Stimulated activated naive CD4-positive, alpha-beta T cell treated with Interleukin-2 at 50 U/mL for 16 hours (primary cell): ENCODE measurements at regions not wholly inside any gene's neighbourhood (a gene's known extent, or its start where the extent isn't known, plus 50 kb on each side); places are given as distances from the start of the nearest gene placed in this dataset.

Experiments used
- DNase-seq: peaks from one replicate; lab custom pipeline; 2025; lab: John Stamatoyannopoulos, UW

DNA sequence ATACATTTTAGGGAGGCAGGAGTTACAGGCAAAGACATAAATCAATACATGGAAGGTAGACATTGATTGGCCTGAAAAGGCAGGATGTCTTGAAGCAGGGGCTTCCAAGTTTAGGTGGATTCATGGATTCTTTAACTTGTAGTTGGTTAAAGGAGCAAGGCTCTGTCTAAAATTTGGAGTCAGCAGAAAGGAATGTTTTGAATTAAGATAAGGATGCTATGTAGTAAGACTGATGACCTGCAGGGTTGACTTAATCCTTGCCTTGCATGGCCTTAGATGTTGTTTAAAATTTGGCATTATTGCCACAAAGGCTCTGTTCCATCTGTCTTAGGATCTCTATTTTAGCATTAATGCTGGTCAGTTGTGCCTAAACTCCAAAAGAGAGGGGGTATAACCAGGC lies 171.3 kb downstream of the C5orf15 start:
- no peak for DNase-seq

DNA sequence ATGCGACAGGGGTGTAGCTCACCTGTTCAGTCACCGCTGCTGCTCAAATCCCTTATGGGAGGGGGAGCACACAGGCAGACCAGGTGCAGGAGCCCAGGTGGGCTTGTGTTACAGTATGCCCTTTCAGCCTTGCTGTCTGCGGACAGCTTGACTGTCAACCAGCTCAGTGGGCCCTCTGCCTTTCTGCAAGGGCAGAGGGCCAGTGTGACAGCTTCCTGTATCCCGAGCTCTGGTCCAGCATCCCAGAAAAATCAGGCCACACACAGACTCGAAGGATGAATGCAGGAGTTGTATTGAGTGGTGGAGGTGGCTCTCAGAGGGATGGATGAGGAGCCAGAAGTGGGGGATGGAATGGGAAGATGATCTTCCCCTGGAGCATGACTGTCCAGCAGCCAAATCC lies 172.2 kb downstream of the C5orf15 start:
- no peak for DNase-seq

DNA sequence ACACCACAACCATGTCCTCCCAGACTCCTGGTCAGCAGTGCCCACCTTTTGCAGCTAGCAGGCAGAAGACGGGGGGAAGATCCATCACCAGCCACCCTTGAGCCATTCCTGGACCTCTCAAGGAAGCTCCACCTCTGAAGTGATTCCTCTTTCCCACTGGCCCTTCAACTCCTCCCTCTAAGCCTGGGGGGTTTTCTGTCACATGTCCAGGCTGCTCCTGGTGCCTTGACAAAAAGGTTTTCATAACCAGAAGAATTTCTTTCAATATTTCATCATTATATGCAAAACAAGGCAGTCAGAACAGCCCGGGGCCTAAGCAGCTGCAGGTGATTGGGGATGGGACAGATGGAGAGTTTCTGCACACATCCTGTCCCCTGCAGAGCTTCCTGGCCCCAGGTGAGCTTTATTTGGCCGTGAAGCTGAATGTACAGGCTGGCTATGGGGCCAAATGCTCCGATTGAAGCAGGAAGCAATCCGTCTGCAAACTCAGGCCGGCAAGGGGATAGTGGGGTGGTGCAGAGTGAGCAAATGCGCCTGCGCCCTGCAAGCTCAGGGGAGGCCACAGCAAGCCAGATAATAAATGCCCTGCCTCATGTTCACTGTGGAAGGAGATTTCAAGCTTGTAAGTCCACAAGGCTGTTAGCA lies 173.5 kb downstream of the C5orf15 start:
- DNase-seq = no peak

DNA sequence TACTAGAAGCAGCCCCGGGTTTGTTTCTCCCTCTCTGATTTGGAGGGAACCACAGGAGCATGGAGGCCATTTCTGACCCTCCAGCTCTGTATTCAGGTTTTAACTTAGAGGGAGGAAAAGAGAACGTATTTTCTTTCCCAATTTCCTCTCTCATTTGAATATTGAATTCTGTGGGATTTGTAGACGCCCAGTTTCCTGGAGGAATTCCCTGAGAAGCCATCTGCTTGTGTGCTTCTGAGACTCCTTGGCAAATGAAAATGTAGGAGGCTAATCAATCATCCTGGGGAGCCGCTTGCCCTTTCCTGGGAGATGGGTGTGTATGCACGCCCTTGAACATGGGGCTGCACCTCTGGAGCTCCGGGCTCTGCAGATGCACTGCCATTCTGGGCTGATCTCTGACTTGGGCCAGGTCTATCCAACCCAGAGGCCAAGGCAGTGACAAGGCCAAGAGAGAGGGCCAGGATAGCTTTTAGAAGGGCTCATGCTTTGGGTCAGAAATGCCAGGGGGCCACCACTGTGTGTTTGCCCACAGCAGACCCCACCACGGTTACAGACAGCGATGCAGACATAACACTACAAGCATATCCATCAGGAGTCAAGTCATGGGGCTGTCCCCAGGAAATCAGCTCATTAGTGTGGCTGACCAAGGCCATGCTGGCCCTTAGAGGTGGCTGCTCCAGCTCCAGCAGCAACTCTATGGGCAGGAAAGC lies 174.5 kb downstream of the C5orf15 start:
- no peak for DNase-seq

DNA sequence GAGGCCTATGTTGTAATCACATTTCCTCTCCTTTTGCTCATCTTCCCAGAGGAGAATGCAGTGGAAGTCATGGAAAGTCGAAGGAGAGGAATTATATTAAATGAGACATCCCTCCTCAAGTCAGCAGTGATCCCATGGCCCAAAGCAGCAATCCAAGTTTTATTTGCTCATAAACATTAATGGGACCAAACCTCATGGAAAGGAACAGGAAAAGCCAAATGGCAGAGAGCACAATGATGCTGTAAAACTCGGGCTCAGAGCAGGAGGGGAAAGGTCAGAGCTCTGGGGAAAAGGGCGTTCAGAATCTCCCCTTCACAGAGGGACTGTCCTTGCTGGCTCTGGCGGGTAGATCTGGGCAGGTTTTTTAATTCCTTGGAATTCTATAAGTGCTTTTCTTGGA lies 175.8 kb downstream of the C5orf15 start:
- no peak for DNase-seq

DNA sequence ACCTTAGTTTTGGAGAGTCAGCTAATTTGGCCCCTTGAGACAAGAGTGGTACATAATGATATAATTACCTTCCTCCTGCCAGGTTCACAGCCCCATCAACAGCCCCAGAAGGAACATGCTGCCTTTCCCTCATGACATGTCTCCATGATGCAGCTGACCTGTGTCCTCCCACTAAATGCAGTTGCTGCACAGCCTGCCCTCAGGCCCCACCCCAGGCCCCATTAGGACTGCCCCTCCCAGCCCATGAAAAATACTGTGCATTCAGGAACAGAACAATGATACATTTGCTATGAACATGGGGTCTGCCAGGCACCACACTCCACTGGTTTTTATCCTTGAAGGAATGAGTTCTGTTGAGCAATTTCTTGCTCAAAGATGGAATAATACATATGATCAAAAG lies 176.4 kb downstream of the C5orf15 start:
- no peak for DNase-seq

DNA sequence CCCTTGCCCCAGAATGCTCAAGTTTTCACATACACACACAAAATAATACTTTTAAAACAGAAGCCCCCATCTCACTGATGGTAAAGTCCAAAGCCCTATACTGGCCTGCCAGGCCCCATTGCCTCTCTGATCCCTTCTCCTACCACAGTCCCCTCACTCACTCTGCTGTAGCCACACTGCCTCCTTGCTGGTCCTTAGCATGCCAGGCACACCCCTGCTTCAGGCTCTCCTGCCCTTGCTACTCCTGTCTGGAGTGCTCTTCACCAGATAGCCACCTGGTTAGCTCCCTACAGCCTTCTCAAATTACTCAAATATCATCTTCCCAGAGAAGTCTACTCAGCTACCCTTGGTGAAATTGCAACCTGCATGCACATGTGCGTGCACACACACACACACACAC lies 177.5 kb downstream of the C5orf15 start:
- no peak for DNase-seq

DNA sequence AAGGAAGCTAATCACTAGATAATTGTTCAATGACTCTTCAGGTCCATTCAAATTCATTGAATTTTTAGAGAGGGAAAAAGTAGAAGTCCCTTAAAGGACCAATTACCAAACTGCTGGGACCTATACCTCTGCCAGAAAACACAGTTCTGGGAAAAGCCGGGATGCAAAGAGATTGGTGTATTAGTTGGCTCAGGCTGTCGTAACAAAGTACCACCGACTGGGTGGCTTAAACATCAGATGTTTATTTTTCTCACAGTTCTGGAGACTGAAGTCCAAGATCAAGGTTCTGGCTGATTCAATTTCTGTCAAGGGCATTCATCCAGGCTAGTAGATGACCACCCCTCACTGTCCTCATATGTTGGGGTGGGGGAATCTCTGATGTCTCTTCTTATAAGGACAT lies 177.1 kb upstream of the FSTL4 start:
- no peak for DNase-seq

DNA sequence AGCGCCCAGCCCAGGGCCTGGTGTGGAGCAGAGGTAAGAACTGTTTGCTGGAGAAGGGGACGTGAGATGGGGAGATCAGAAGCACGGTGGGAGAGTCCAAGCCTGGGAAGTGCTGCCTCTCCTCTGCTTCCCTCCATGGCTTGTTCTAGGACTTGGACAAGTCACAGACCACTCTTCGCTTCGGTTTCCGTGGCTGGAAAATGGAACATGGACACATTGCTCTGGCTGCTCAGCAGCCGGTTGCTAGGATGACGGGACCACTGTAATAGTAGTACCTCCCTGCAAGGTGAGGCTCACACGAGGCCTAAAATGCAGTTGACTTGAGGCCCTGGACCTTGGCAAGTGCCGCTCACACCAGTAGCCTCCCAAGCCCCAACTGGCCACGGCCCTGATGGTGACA lies 175.8 kb upstream of the FSTL4 start:
- no peak for DNase-seq

DNA sequence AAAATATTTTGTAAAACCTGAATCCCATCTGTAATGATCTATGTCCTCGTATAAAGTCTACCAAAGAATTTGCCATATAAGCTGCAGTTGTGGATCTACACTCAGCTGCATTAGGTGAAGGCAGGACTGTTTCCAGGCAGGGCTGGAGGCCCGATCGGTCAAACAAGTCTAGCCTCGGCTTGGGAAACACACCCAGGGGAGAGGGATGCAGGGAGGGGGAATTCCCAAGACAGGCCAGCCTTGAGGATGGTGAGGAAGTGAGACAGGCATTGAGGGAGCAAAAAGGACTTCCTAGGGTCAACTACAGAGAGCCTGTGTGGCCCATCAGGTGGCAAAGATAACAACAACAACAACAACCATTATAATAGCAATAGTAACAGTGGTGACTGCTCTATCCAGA lies 174.1 kb upstream of the FSTL4 start:
- no peak for DNase-seq

DNA sequence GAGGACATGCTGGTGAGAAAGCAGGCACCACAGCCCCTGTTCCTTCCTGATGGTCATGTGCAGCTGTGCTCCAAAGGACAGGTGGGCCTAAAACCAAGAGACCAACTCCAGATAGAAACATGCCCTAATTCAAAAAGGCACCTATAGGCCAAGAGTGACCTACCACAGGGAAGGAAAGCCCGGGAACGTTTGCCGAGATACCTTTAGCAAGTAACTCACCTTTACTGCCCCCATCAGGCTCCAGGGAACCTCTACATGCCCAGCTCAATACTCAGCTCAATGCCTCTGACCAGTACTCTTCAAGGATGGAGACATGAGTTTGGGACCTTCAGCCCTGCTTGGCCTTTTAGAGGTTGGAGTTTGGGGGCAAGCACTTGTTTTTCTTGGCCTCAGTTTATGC lies 172.8 kb upstream of the FSTL4 start:
- DNase-seq = no peak

DNA sequence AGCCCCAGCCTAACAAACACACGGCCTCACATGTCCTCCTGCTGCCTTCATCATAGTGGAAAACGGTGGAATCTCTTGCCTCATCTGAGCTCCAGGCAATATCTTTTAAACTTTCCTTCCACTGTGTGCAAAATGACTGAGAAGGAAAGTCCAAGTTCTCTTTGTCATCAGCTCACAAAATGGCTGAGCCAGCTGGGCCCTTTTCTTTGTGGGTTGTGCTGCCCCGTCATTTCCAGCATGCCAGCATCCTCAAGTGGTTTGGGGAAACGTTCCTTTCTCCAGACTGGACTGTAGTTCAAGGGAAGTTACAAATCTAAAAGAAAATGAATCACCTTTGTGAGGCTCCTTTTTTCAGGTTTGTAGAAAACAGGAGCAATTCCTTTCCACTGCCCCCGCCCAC lies 171.1 kb upstream of the FSTL4 start:
- no peak for DNase-seq

DNA sequence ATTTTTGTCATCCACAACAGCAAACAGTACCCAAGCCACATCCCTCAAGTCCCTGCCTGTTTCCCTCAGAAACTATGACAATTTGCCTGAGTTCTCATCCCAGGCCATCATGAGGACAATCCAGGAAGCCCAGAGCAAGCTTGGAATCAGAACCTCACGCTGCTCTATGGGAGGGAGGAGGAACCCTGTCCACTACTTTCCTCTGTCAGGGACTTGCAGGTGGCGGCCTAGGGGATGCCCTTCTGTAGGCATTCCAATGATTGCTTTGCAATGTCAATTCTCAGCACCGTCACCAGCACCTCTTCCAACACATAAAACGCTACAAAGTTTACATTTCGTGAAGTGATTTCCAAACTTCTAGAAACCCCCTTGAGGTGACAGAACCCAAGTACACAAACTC lies 170.4 kb upstream of the FSTL4 start:
- DNase-seq = no peak

DNA sequence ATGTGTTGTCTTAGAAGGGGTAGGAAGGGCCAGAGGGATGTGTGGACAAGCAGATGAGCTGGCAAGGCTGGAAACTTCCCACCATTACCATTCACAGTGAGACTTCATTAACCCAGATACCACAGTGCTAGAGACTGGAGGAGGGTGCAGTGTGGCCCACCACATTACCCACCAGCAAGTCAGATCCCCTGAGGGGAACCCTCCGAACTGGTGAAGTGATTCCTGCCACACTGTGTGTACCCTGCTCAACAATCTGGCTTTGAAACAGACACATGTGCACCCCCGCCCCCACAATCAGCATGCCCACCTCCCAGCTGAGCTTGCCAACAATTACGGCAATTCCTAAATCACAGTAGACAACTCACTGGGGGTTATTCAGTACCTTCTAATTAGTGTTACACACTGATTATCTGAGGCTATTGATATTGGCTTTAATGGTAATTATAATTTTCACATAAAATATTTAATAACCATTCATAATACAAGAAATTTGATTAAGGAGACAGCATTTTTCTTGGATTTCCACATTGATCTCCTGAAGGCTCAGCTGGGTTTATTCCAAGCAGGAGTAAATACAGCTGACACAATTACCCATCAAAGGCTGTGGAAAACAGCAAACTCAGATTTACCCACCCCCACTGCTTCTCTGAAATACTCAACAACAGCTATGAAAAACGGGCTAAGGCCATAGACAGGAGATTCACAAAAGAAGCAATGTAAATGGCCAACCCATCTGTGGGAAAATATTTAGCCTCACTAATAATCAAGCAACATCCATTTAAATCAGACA lies 169.3 kb upstream of the FSTL4 start:
- no peak for DNase-seq

DNA sequence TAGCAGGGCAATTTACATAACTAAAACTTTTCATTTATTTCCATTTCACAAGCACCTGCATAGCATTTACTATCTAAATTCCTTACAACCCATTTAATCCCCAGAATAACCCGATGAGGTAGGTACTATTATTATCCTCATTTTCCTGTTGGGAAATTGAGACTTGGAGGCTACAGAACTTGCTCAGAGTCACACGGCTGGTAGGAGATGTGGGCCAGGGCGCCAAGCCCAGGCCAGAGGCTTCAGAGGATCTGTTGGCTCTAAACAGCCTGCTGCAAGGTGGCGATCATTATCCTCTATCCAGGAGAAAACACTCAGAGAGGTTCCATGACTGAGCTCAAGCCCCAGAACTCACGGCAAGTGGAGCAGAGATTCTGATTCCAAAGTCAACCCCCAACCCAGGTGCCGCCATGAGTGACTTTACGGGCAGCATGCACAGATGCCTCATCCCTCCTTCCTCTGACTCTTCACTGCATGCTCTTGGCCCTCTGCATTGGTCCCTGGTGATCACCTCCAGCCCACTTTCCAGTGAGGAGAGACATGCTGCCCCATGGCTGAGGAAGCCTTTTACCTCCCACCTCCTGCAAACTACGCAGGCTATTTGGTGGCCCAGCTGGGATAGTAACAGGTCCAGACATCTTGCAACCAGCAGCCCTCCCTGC lies 168.4 kb upstream of the FSTL4 start:
- no peak for DNase-seq

DNA sequence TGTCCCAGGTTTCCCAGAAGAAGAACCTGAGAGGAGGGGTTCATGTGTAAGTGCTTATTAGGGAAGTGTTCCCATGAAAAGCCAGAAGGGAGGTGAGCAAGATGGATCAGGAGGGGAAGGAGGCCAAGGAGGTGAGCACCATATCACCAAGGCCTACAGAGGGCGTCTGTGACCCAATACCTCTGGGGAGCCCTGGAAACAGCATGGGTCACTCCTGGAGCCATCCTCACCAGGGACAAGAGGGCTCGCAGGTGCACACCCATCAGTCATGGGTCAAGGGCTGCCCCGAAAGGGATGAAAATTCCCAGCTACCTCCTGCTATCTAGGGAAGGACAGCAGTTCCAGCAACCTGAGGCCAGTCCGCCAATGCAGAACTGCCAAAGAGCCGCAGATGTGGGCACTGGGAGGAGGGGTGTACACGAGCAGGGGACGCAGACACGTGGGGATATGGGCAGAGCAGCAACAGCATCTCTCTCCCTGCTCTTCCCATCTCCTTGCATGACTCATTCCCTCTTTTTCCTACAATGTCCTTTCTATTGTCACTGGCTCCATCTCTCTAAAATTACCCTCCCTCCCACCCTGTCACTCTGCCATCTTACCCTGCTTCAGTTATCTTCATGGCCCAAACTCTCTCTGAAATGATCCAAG lies 167.6 kb upstream of the FSTL4 start:
- no peak for DNase-seq

DNA sequence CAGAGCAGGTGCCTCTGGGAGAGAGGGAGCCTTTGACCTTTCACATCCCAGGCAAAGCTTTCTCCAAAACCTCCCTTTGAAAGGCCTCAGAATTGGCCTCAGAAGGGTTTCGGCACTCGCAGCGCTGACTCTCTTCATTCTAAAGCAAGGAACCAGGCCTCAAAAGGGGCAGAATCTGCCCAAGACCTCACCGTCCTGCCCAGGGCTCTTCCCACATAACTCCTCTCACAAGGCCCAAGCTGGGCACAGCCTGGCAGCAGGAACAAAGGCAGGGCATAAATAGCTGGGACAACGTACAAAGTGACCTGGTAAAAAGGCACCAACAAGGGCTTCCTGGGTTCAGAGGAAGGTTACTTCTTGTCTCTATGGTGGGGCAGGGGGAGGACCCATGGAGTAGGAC lies 166.3 kb upstream of the FSTL4 start:
- DNase-seq = no peak

DNA sequence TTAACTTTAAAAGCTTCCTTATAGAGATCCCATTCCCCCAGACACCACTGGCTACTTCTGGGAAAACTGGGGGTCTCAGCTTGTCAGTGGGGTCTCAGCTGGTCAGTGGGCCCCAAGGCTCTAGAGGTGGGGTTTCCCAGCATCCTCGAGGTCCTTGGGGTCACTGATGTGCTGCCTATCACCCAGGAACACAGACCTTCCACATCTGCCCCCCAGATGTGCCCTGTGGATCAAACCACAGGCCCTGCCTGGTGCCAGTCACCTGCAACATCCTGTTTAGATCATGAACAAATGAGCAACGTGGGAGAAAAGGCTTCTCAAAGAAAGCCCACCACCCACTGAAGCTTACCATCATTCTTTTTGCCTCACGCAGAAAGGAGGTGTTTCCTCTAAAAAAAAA lies 165.6 kb upstream of the FSTL4 start:
- DNase-seq = no peak

DNA sequence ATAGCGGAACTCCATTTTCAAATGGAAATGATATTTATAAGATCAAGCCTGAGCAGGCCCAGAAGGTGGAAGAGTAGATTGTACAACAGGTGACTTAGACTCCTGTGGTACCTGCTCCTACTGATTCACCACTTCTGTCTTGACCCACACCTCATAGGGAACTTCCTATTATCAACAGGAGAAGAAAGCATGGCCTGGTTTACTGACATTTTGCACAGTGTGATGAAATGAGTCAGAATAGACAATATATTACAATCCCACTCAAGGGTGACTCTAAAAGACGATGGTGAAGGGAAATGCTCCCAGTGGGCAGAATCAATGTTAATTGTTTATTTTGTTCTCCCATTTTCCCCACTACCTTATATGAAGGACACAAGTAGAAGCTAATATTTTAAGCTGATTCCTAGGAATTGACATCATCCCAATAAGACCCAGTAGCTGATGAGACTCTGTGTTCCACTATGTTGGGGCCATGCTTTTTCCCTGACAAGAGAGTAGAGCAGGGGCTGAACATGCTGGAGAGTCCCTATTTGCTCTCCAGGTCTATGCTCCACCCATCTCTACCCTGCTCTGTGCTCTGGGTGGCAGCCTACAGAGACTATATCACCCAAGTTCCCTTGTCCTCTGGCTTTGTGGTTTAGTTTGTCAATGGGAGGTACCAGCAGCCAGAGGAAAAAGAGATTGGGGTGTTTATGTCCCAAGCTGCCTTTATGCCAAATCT lies 163.4 kb upstream of the FSTL4 start:
- DNase-seq = no peak

DNA sequence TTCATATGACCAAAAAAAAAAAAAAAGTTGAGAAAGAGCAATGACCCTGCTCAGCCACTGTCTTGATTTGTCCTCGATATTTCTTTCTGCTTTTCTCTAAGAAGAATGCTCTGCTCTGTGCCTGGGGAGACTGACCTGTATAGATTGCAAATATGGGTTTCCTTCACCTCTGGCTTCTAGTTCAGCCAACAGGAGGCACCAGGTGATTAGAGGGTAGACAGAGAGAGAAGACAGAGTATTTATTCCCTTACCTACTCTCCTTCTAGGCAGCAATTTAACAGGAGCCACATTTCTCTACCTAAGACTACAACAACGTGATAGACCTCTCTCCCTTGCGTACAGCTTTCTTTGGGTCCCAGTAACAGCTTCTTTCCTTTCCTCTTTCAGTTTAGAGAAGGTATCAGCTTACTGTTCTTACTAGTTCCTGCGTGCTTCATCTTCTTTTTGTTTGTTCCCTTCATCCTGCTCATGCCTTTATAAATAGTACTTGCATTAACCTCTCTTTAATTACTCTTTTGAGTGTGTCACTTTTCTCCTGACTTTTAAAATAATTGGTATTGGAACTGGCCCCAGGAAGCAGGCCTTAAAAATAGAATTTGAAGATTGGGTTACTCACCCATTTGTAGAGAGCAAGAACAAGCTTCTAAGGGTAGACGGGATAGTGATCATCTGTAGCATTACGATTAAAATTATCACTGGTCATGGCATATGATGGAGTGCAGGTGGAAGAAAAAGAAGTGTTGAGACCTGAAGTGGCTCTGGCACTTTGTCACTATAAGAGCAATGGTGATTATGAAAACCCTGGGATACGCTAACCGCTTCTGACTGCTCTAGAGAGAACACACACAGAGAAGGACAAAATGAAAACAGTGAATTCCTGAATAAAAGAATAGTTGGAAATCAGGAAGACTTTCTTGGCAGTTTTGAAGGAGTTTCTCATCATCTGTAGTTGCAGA lies 161.2 kb upstream of the FSTL4 start:
- DNase-seq = no peak
